ENCODE measurements at regions not wholly inside any gene's neighbourhood (a gene's known extent, or its start where the extent isn't known, plus 50 kb on each side); places are given as distances from the start of the nearest gene placed in this dataset.

DNA sequence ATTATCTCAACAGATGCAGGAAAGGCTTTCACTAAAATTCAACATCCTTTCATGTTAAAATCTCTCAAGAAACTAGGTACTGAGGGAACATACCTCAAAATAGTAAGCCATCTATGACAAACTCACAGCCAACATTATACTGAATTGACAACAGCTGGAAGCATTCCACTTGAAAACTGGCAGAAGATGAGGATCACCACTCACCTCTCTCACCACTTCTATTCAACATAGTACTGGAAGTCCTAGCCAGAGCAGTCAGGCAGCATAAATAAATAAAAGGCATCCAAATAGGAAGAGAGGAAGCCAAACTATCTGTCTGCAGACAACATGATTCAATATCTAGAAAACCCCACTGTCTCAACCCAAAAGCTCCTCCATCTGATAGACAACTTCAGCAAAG, 203.6 kb upstream of the GRAMD2B start:
- DNase-seq = no peak
- H3K27ac ChIP-seq = no peak overlapping the region

DNA sequence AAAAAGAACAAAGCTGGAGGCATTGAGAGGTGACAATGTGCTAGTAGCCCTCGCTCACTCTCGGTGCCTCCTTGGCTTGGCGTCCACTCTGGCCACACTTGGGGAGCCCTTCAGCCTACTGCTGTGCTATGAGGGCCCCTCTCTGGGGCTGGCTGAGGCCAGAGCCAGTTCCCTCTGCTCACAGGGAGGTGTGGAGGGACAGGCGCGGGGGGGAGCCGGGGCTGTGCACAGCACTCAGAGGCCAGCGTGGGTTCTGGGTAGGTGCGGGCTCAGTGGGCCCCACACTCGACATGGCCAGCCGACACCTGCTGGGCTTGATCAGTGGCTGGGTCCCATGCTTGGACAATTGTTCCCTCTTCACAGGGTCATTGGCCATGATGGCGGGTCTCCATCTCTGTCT, 202.5 kb upstream of the GRAMD2B start:
- intact Hi-C loops (cut with DNase I) = no loop called here
- DNase-seq (no peak), ATAC-seq (no peak)
- Histone ChIP-seq H3K36me3 (no peaks in the 10 kb centered on the region), H3K27ac (no peak overlapping the region), H3K9me3 (peaks cover 3% of the 10 kb centered on the region), H3K4me3 (no peak overlapping the region), H3K4me1 (no peaks in the 10 kb centered on the region), H3K27me3 (ENCODE audit: low read depth) (no peaks in the 10 kb centered on the region)
- TF ChIP-seq, protein P1, sequence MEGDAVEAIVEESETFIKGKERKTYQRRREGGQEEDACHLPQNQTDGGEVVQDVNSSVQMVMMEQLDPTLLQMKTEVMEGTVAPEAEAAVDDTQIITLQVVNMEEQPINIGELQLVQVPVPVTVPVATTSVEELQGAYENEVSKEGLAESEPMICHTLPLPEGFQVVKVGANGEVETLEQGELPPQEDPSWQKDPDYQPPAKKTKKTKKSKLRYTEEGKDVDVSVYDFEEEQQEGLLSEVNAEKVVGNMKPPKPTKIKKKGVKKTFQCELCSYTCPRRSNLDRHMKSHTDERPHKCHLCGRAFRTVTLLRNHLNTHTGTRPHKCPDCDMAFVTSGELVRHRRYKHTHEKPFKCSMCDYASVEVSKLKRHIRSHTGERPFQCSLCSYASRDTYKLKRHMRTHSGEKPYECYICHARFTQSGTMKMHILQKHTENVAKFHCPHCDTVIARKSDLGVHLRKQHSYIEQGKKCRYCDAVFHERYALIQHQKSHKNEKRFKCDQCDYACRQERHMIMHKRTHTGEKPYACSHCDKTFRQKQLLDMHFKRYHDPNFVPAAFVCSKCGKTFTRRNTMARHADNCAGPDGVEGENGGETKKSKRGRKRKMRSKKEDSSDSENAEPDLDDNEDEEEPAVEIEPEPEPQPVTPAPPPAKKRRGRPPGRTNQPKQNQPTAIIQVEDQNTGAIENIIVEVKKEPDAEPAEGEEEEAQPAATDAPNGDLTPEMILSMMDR (IDR thresholded peaks at IDR 0.05) = no peak

More for the DNA sequence above, 203.6 kb upstream of the GRAMD2B start:
- Histone ChIP-seq H3K27me3 (ENCODE audit: low read depth) (no peaks in the 10 kb centered on the region), H3K36me3 (no peaks in the 10 kb centered on the region), H3K9me3 (peaks cover 3% of the 10 kb centered on the region), H3K4me1 (no peaks in the 10 kb centered on the region), H3K4me3 (no peak overlapping the region)
- TF ChIP-seq, protein P1 (IDR thresholded peaks at IDR 0.05) = no peak
- no peak for ATAC-seq
- intact Hi-C loops (cut with DNase I) = no loop called here

DNA sequence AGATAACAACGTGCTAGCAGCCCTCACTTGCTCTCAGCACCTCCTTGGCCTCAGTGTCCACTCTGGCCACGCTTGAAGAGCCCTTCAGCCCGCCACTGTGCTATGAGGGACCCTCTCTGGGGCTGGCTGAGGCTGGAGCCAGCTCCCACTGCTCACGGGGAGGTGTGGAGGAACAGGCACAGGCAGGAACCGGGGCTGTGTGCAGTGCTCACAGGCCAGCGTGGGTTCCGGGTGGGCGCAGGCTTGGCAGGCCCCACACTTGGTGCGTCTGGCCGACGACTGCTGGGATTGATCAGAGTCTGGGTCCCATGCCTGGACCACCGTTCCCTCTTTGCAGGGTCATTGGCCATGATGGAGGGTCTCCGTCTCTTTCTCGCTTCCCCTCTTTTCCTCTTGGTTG, 194.3 kb upstream of the GRAMD2B start:
- no peak for DNase-seq
- no peak overlapping the region for H3K27ac ChIP-seq
- no peaks in the 10 kb centered on the region for H3K27me3 ChIP-seq (ENCODE audit: low read depth)
- ATAC-seq = no peak
- TF ChIP-seq, protein P1 (IDR thresholded peaks at IDR 0.05) = no peak
- H3K4me3 ChIP-seq = no peak overlapping the region
- H3K36me3 ChIP-seq = no peaks in the 10 kb centered on the region
- no peaks in the 10 kb centered on the region for H3K9me3 ChIP-seq
- H3K4me1 ChIP-seq = no peaks in the 10 kb centered on the region
- intact Hi-C loops (cut with DNase I) = no loop called here

GRCh38 chr5:126233256-126233655, 190.0 kb upstream of the GRAMD2B start:
- H3K36me3 ChIP-seq = no peaks in the 10 kb centered on the region
- no peaks in the 10 kb centered on the region for H3K27me3 ChIP-seq (ENCODE audit: low read depth)
- intact Hi-C loops (cut with DNase I) = no loop called here
- TF ChIP-seq, protein P1 (IDR thresholded peaks at IDR 0.05) = no peak
- H3K9me3 ChIP-seq = no peaks in the 10 kb centered on the region
- DNase-seq (no peak), ATAC-seq (no peak)
- no peaks in the 10 kb centered on the region for H3K4me1 ChIP-seq
- H3K27ac ChIP-seq = no peak overlapping the region
- H3K4me3 ChIP-seq = no peak overlapping the region

GRCh38 chr5:126234563-126235195, 188.5 kb upstream of the GRAMD2B start:
- H3K4me3 ChIP-seq = no peak overlapping the region
- H3K36me3 ChIP-seq = no peaks in the 10 kb centered on the region
- H3K27me3 ChIP-seq (ENCODE audit: low read depth) = no peaks in the 10 kb centered on the region
- DNase-seq (no peak), ATAC-seq (no peak)
- no peak overlapping the region for H3K27ac ChIP-seq
- intact Hi-C loops (cut with DNase I) = no loop called here
- TF ChIP-seq, protein P1 (IDR thresholded peaks at IDR 0.05) = no peak
- H3K4me1 ChIP-seq = no peaks in the 10 kb centered on the region
- no peaks in the 10 kb centered on the region for H3K9me3 ChIP-seq
